IMR-90 (cell line): ENCODE measurements at regions not wholly inside any gene's neighbourhood (a gene's known extent, or its start where the extent isn't known, plus 50 kb on each side); places are given as distances from the start of the nearest gene placed in this dataset.

ENCODE experiments used
- CHD1 ChIP-seq: IDR thresholded peaks from 2 replicates; pipeline ENCODE4 v1.6.1; 2012; ENCODE audit warnings: low read depth, low read length, improper control_type of control experiment
- CTCF ChIP-seq: conservative IDR thresholded peaks from 2 replicates; pipeline ENCODE4 v1.5.1; 2012; ENCODE audit warnings: mild to moderate bottlenecking, low read depth, low read length, improper control_type of control experiment
- POLR2A ChIP-seq: IDR thresholded peaks from 2 replicates; pipeline ENCODE4 v1.6.1; 2012; ENCODE audit warnings: mild to moderate bottlenecking, low read depth, low read length
- RFX5 ChIP-seq: IDR thresholded peaks from 2 replicates; pipeline ENCODE4 v1.8.0; 2012; ENCODE audit warnings: low read depth, mild to moderate bottlenecking, low read length, moderate library complexity

- TF ChIP-seq CTCF, result no peak
- no peak for TF ChIP-seq POLR2A
- TF ChIP-seq RFX5, result no peak
- no peak for TF ChIP-seq CHD1
Measured at GRCh38 chr5:112687306-112687705, 50.4 kb upstream of the APC start.
